ENCODE measurements at regions not wholly inside any gene's neighbourhood (a gene's known extent, or its start where the extent isn't known, plus 50 kb on each side); places are given as distances from the start of the nearest gene placed in this dataset.

GRCh38 chr7:28338041-28338440, 74.3 kb upstream of the CREB5 start:
- Histone ChIP-seq H2BK20ac (ENCODE audit: low read depth, low read length) (no peak overlapping the region), H3K79me1 (ENCODE audit: low read depth in 1 of 2, low read length in 2 of 2) (no peaks in the 10 kb centered on the region), H2BK15ac (ENCODE audit: low read depth, low read length) (no peak overlapping the region), H3K4ac (ENCODE audit: low read depth, low read length) (no peak overlapping the region), H2AK9ac (replicated peaks; ENCODE audit: low read depth, low read length, poor library complexity) (no peak overlapping the region), H2BK5ac (ENCODE audit: low read depth, low read length, poor library complexity, severe bottlenecking) (no peak overlapping the region), H3K14ac (replicated peaks; ENCODE audit: low read depth, low read length) (no peak overlapping the region), H3K4me2 (ENCODE audit: low read depth, low read length) (no peak overlapping the region), H4K91ac (ENCODE audit: insufficient read depth, low read depth, low read length) (no peak overlapping the region), H4K20me1 (ENCODE audit: insufficient read depth, low read length) (no peaks in the 10 kb centered on the region), H3K9me1 (ENCODE audit: insufficient read depth, low read length) (no peaks in the 10 kb centered on the region; the same call in 1 of the 2 replicates), H3K27ac (ENCODE audit: insufficient read depth, low read length) (no peak overlapping the region), H3K4me1 (ENCODE audit: control insufficient read depth, insufficient read depth, low read length) (no peaks in the 10 kb centered on the region), H4K8ac (ENCODE audit: low read depth in 2 of 2, low read length in 2 of 2) (no peak overlapping the region), H3K27me3 (ENCODE audit: control insufficient read depth, insufficient read depth, low read length) (no peaks in the 10 kb centered on the region; the same call in none of the 2 replicates), H3K23ac (ENCODE audit: low read depth, low read length) (no peak overlapping the region), H3K9me3 (ENCODE audit: control insufficient read depth, insufficient read depth, low read length) (no peaks in the 10 kb centered on the region), H3K18ac (ENCODE audit: low read depth, low read length) (no peak overlapping the region), H3K56ac (ENCODE audit: extremely low read depth, insufficient read depth, low read length) (no peak overlapping the region), H3K36me3 (ENCODE audit: control insufficient read depth, insufficient read depth, low read length) (no peaks in the 10 kb centered on the region), H2AK5ac (ENCODE audit: low read depth, low read length) (no peak overlapping the region), H3K9ac (ENCODE audit: low read depth, low read length) (no peak overlapping the region), H2AFZ (replicated peaks; ENCODE audit: low read length, poor library complexity) (no peak overlapping the region), H4K5ac (ENCODE audit: low read depth, low read length) (no peak overlapping the region), H2BK120ac (ENCODE audit: low read depth, low read length) (no peak overlapping the region), H3K4me3 (ENCODE audit: insufficient read depth, low read depth, low read length) (no peak overlapping the region)
- CTCF ChIA-PET = no interaction called here
- intact Hi-C loops (cut with micrococcal nuclease) (no loop called here), in situ Hi-C loops (cut with MboI; ENCODE audit: low sequenced_read_pairs) (no loop called here), dilution Hi-C loops (cut with HindIII; ENCODE audit: low sequenced_read_pairs, unreplicated experiment) (no loop called here)
- no TSS peak for BruUV-seq (replicated peaks)
- DNase-seq = no peak
- POLR2A ChIA-PET (ENCODE audit: unreplicated experiment) = no interaction called here
- no peak for ATAC-seq (ENCODE audit: low read depth)
- TF ChIP-seq USF2 (IDR thresholded peaks at IDR 0.05; ENCODE audit: low read depth, low read length) = no peak
- no peak for TF ChIP-seq POLR2A (IDR thresholded peaks at IDR 0.05; ENCODE audit: low read depth, low read length)
- no peak for TF ChIP-seq RAD21 (IDR thresholded peaks at IDR 0.05; ENCODE audit: low read length)
- TF ChIP-seq BHLHE40 (IDR thresholded peaks at IDR 0.05; ENCODE audit: low read depth, low read length) = no peak
- no peak for TF ChIP-seq FOS (IDR thresholded peaks at IDR 0.05; ENCODE audit: low read depth, low read length)
- TF ChIP-seq CEBPB (IDR thresholded peaks at IDR 0.05; ENCODE audit: low read depth, low read length) = peak; percentile 76
- WGBS, 2 experiments (ENCODE audit: extremely low coverage in 2 of 2, insufficient read length in 1 of 2) = no CpG with 5 or more reads among the region's 3 CpGs

Data from IMR-90 (cell line).